AG09319 (cell line): ENCODE measurements at regions not wholly inside any gene's neighbourhood (a gene's known extent, or its start where the extent isn't known, plus 50 kb on each side); places are given as distances from the start of the nearest gene placed in this dataset.
"Not testable (repeated sequence)": the region's sequence is repeated elsewhere in the genome, so short reads cannot be mapped to it uniquely, and the experiment has no call there.

ENCODE experiments used
- DNase-seq: peaks from one replicate; pipeline ENCODE4 v3.0.0-alpha.2; 2010; ENCODE audit warnings: low read depth; ENCODE audit errors: extremely low read depth
- CTCF ChIP-seq: IDR thresholded peaks from 2 replicates; pipeline ENCODE4 v1.5.1; 2011; ENCODE audit warnings: low read depth, mild to moderate bottlenecking, inconsistent platforms, low read length, moderate library complexity

- no peak for TF ChIP-seq CTCF
- DNase-seq: no peak
Observed at GRCh38 chr2:139686205-139686604, 906.0 kb upstream of the NXPH2 start.

- DNase-seq: no peak
- TF ChIP-seq CTCF: no peak
Observed at GRCh38 chr2:139685090-139685983, 905.1 kb upstream of the NXPH2 start.

GRCh38 chr2:139684286-139684860 lies 904.2 kb upstream of the NXPH2 start:
- TF ChIP-seq CTCF: no peak
- DNase-seq: no peak

- no peak for DNase-seq
- TF ChIP-seq CTCF: no peak
Observed at GRCh38 chr2:139674577-139674976, 894.4 kb upstream of the NXPH2 start.

GRCh38 chr2:139673447-139673846 lies 893.3 kb upstream of the NXPH2 start:
- DNase-seq: not testable (repeated sequence)

- DNase-seq: no peak
- TF ChIP-seq CTCF: no peak
Observed at GRCh38 chr2:139669675-139670074, 889.5 kb upstream of the NXPH2 start.

GRCh38 chr2:139652385-139652784 lies 872.2 kb upstream of the NXPH2 start:
- no peak for TF ChIP-seq CTCF
- DNase-seq: no peak
